ENCODE measurements at regions not wholly inside any gene's neighbourhood (a gene's known extent, or its start where the extent isn't known, plus 50 kb on each side); places are given as distances from the start of the nearest gene placed in this dataset.

- no peaks in the 10 kb centered on the region for H3K4me1 ChIP-seq (ENCODE audit: insufficient read depth, low read length)
- no peak overlapping the region for H2AFZ ChIP-seq (ENCODE audit: low read depth, low read length)
- H3K9me3 ChIP-seq (ENCODE audit: low read length), result no peaks in the 10 kb centered on the region
- H3K27me3 ChIP-seq (ENCODE audit: insufficient read depth, low read length), result no peaks in the 10 kb centered on the region
- H3K4me3 ChIP-seq (ENCODE audit: low read length), result no peak overlapping the region
- no peaks in the 10 kb centered on the region for H3K36me3 ChIP-seq (ENCODE audit: insufficient read depth, low read length)
These were observed 428.0 kb downstream of the SLITRK6 start for GRCh38 chr13:85371254-85371653.

- Histone ChIP-seq H3K36me3 (ENCODE audit: insufficient read depth, low read length) (no peaks in the 10 kb centered on the region), H3K27me3 (ENCODE audit: insufficient read depth, low read length) (no peaks in the 10 kb centered on the region), H3K9me3 (ENCODE audit: low read length) (no peaks in the 10 kb centered on the region), H3K4me3 (ENCODE audit: low read length) (no peak overlapping the region), H3K4me1 (ENCODE audit: insufficient read depth, low read length) (no peaks in the 10 kb centered on the region), H2AFZ (ENCODE audit: low read depth, low read length) (no peak overlapping the region)
These were observed 430.5 kb downstream of the SLITRK6 start for GRCh38 chr13:85368686-85369085.

DNA sequence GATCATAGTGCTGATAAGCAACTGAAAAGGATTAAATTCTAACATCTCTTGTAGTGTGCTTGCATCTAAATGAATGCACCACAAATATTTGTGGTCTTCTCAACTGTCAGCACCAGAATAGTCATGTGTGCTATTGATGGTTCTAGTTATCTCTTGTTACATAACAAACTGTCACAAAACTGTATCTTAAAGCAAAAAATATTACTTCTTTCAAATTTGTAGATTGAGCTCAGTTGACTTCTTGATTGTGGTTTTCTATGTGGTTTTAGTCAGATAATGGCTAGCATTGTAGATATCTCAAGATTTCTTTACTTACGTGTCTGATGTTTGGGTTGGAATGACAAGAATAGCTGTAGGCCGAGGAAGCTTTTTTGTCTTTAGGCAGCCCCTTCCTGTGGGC lies 431.3 kb downstream of the SLITRK6 start:
- no peak overlapping the region for H3K4me3 ChIP-seq (ENCODE audit: low read length)

GRCh38 chr13:85366759-85367417 lies 432.3 kb downstream of the SLITRK6 start:
- Histone ChIP-seq H3K4me1 (ENCODE audit: insufficient read depth, low read length) (no peaks in the 10 kb centered on the region), H3K27me3 (ENCODE audit: insufficient read depth, low read length) (no peaks in the 10 kb centered on the region), H3K4me3 (ENCODE audit: low read length) (no peak overlapping the region), H2AFZ (ENCODE audit: low read depth, low read length) (no peak overlapping the region), H3K36me3 (ENCODE audit: insufficient read depth, low read length) (no peaks in the 10 kb centered on the region), H3K9me3 (ENCODE audit: low read length) (no peaks in the 10 kb centered on the region)

More for the DNA sequence above, 431.3 kb downstream of the SLITRK6 start:
- no peaks in the 10 kb centered on the region for H3K36me3 ChIP-seq (ENCODE audit: insufficient read depth, low read length)
- H3K9me3 ChIP-seq (ENCODE audit: low read length), result no peaks in the 10 kb centered on the region
- no peaks in the 10 kb centered on the region for H3K27me3 ChIP-seq (ENCODE audit: insufficient read depth, low read length)
- H3K4me1 ChIP-seq (ENCODE audit: insufficient read depth, low read length), result no peaks in the 10 kb centered on the region
- no peak overlapping the region for H2AFZ ChIP-seq (ENCODE audit: low read depth, low read length)

DNA sequence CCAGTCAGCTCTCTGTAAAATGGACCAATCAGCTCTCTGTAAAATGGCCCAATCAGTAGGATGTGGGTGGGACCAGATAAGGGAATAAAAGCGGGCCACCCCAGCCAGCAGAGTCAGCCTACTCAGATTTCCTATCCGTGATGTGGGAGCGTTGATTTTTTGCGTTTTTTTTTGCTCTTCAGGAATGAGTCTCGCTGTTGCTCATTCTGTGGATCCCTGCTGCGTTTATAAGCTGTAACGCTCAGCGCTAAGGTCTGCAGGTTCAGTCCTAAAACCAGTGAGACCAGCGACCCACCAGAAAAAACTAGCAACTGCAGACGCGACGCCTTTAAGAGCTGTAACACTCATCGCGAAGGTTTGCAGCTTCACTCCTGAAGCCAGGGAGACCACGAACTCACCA lies 435.7 kb downstream of the SLITRK6 start:
- Histone ChIP-seq H3K9me3 (ENCODE audit: low read length) (no peaks in the 10 kb centered on the region), H3K4me3 (ENCODE audit: low read length) (no peak overlapping the region), H2AFZ (ENCODE audit: low read depth, low read length) (no peak overlapping the region), H3K4me1 (ENCODE audit: insufficient read depth, low read length) (no peaks in the 10 kb centered on the region), H3K36me3 (ENCODE audit: insufficient read depth, low read length) (no peaks in the 10 kb centered on the region), H3K27me3 (ENCODE audit: insufficient read depth, low read length) (no peaks in the 10 kb centered on the region)

GRCh38 chr13:85362980-85363379 lies 436.2 kb downstream of the SLITRK6 start:
- Histone ChIP-seq H3K36me3 (ENCODE audit: insufficient read depth, low read length) (no peaks in the 10 kb centered on the region), H3K4me1 (ENCODE audit: insufficient read depth, low read length) (no peaks in the 10 kb centered on the region), H3K9me3 (ENCODE audit: low read length) (no peaks in the 10 kb centered on the region), H2AFZ (ENCODE audit: low read depth, low read length) (no peak overlapping the region), H3K4me3 (ENCODE audit: low read length) (no peak overlapping the region), H3K27me3 (ENCODE audit: insufficient read depth, low read length) (no peaks in the 10 kb centered on the region)

GRCh38 chr13:85347251-85347650 lies 452.0 kb downstream of the SLITRK6 start:
- no peaks in the 10 kb centered on the region for H3K36me3 ChIP-seq (ENCODE audit: insufficient read depth, low read length)
- no peak overlapping the region for H3K4me3 ChIP-seq (ENCODE audit: low read length)
- no peaks in the 10 kb centered on the region for H3K27me3 ChIP-seq (ENCODE audit: insufficient read depth, low read length)
- no peak overlapping the region for H2AFZ ChIP-seq (ENCODE audit: low read depth, low read length)
- no peaks in the 10 kb centered on the region for H3K9me3 ChIP-seq (ENCODE audit: low read length)
- no peaks in the 10 kb centered on the region for H3K4me1 ChIP-seq (ENCODE audit: insufficient read depth, low read length)

GRCh38 chr13:85334187-85334586 lies 465.0 kb downstream of the SLITRK6 start:
- Histone ChIP-seq H3K9me3 (ENCODE audit: low read length) (no peaks in the 10 kb centered on the region), H3K4me3 (ENCODE audit: low read length) (no peak overlapping the region), H3K27me3 (ENCODE audit: insufficient read depth, low read length) (no peaks in the 10 kb centered on the region), H3K4me1 (ENCODE audit: insufficient read depth, low read length) (no peaks in the 10 kb centered on the region), H2AFZ (ENCODE audit: low read depth, low read length) (no peak overlapping the region), H3K36me3 (ENCODE audit: insufficient read depth, low read length) (no peaks in the 10 kb centered on the region)

GRCh38 chr13:85333506-85334020 lies 465.7 kb downstream of the SLITRK6 start:
- Histone ChIP-seq H3K4me1 (ENCODE audit: insufficient read depth, low read length) (no peaks in the 10 kb centered on the region), H3K9me3 (ENCODE audit: low read length) (no peaks in the 10 kb centered on the region), H2AFZ (ENCODE audit: low read depth, low read length) (no peak overlapping the region), H3K36me3 (ENCODE audit: insufficient read depth, low read length) (no peaks in the 10 kb centered on the region), H3K27me3 (ENCODE audit: insufficient read depth, low read length) (no peaks in the 10 kb centered on the region), H3K4me3 (ENCODE audit: low read length) (no peak overlapping the region)

DNA sequence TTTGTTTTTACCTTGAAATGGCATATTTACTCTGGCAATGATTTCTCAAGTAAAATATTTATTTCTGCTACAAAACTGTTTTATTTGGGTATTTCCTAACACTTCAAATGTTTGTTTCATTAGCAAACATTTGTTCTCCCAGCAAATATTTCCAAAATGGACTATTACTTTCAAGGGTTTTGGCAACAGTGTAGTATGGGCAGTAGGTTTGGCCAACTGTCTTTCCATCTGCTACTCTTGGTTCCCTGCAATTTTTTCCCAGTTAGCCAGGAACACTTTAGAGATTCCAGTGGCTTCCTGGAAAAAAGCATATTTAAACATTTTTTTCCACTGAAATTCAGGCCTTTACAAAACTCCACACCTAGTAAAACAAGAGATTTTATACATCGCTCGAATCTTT lies 466.6 kb downstream of the SLITRK6 start:
- Histone ChIP-seq H3K4me3 (ENCODE audit: low read length) (no peak overlapping the region), H3K9me3 (ENCODE audit: low read length) (no peaks in the 10 kb centered on the region), H2AFZ (ENCODE audit: low read depth, low read length) (no peak overlapping the region), H3K4me1 (ENCODE audit: insufficient read depth, low read length) (no peaks in the 10 kb centered on the region), H3K27me3 (ENCODE audit: insufficient read depth, low read length) (no peaks in the 10 kb centered on the region), H3K36me3 (ENCODE audit: insufficient read depth, low read length) (no peaks in the 10 kb centered on the region)

DNA sequence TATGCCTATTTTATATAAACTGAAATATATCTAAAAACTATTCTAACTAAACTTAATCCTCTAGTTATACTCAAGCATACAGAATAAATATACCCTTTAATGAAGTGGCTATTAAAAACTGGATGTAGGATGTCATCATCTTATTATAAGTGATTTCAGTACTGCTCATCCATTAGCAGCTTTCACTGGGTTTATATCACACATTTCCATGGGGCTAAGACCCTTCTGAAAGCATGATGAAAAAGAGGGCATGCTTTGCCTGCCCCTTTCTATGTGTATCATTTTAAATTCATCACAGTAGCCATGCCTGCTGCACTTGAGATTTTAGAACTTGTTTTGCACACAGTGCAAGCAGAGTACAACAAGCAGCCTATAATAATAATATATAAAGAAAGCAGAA lies 477.5 kb downstream of the SLITRK6 start:
- H3K4me3 ChIP-seq (ENCODE audit: low read length), result no peak overlapping the region
- no peaks in the 10 kb centered on the region for H3K27me3 ChIP-seq (ENCODE audit: insufficient read depth, low read length)
- H3K9me3 ChIP-seq (ENCODE audit: low read length), result no peaks in the 10 kb centered on the region
- no peaks in the 10 kb centered on the region for H3K36me3 ChIP-seq (ENCODE audit: insufficient read depth, low read length)
- H3K4me1 ChIP-seq (ENCODE audit: insufficient read depth, low read length), result no peaks in the 10 kb centered on the region
- H2AFZ ChIP-seq (ENCODE audit: low read depth, low read length), result no peak overlapping the region

DNA sequence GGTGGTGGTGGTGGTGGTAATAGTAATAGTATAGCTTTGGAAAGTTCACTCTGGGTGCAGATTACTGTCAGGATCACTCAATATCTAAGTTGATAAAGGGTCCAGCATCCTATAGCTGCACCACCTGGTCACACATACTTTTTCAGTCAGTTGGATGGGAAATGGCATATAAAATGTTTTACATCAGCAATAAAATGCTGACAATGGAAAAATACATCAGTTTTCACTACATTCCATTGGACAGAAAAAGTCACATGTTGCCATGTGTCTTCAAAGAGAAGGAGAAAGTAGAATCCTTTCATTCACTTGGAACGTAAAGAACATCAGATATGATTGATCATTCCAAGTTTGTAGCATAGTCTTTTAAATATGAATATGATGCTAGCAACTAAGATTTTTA lies 481.4 kb downstream of the SLITRK6 start:
- H3K4me1 ChIP-seq (ENCODE audit: insufficient read depth, low read length), result no peaks in the 10 kb centered on the region
- no peaks in the 10 kb centered on the region for H3K36me3 ChIP-seq (ENCODE audit: insufficient read depth, low read length)
- no peak overlapping the region for H2AFZ ChIP-seq (ENCODE audit: low read depth, low read length)
- H3K4me3 ChIP-seq (ENCODE audit: low read length), result no peak overlapping the region
- no peaks in the 10 kb centered on the region for H3K9me3 ChIP-seq (ENCODE audit: low read length)
- no peaks in the 10 kb centered on the region for H3K27me3 ChIP-seq (ENCODE audit: insufficient read depth, low read length)

DNA sequence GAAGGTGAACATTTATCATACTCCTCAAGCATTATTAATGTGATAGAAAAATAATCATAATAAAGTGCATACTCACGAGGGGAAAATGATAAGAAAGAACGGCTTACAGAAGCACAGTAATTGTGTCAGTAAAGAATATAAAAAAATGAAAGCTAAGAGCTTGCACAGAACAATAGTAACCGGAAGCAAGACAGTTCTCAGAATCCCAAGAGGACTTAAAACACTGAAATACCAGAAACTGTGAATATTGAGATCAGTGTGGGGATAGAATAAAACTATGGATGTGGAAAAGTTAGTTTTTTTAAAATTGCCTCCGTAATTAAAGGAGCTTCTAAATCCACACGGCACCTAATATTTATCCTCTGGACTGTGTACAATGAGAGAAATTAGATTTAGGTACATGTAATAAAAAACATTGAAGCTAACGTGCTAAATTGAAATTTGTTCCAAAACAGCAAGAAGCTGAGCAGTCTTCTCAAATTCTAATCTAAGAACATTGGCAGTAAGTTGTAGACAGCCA lies 482.7 kb downstream of the SLITRK6 start:
- H3K36me3 ChIP-seq (ENCODE audit: insufficient read depth, low read length), result no peaks in the 10 kb centered on the region
- no peak overlapping the region for H3K4me3 ChIP-seq (ENCODE audit: low read length)
- H3K9me3 ChIP-seq (ENCODE audit: low read length), result no peaks in the 10 kb centered on the region
- H3K27me3 ChIP-seq (ENCODE audit: insufficient read depth, low read length), result no peaks in the 10 kb centered on the region
- H2AFZ ChIP-seq (ENCODE audit: low read depth, low read length), result no peak overlapping the region
- H3K4me1 ChIP-seq (ENCODE audit: insufficient read depth, low read length), result no peaks in the 10 kb centered on the region

DNA sequence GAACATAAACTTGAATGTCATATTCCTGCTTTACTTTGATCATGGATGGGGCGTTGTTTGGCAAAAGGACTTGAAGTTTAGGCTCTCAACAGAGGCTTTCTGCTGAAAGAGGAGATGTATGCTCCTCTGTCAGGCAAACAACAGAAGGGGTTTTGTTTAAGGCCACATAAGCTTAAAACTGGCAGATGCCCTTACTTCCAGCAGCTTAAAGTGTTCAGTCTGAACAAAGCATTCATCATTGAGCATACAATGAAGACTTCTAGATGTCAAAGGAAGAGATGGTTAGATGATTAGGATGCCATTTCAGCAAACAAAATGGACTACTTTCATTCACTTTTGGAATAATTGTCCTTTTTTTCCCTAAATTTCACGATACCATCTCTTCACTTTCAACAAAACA lies 484.5 kb downstream of the SLITRK6 start:
- no peak overlapping the region for H3K4me3 ChIP-seq (ENCODE audit: low read length)
- no peaks in the 10 kb centered on the region for H3K27me3 ChIP-seq (ENCODE audit: insufficient read depth, low read length)
- no peak overlapping the region for H2AFZ ChIP-seq (ENCODE audit: low read depth, low read length)
- no peaks in the 10 kb centered on the region for H3K9me3 ChIP-seq (ENCODE audit: low read length)
- no peaks in the 10 kb centered on the region for H3K36me3 ChIP-seq (ENCODE audit: insufficient read depth, low read length)
- H3K4me1 ChIP-seq (ENCODE audit: insufficient read depth, low read length), result no peaks in the 10 kb centered on the region

Data from neuron (in vitro differentiated cells).